OCI-LY7 (cell line): ENCODE measurements at regions not wholly inside any gene's neighbourhood (a gene's known extent, or its start where the extent isn't known, plus 50 kb on each side); places are given as distances from the start of the nearest gene placed in this dataset.

Experiments used
- BruUV-seq: library from RNA; stranded (reverse); fragments of 400-500 nt; replicated peaks from 2 replicates; lab custom pipeline; 2021; lab: Mats Ljungman, UMichigan
- CTCF ChIA-PET: fragments of 300-600 bp; sonication (Branson Sonifier 250); formaldehyde crosslinking; loops from one replicate; lab custom pipeline; 2022; ENCODE audit warnings: antibody characterized with exemption; ENCODE audit not compliant: unreplicated experiment; lab: Charles Lee
- POLR2A ChIA-PET: fragments of 300-600 bp; sonication (Branson Sonifier 250); formaldehyde crosslinking; loops from one replicate; lab custom pipeline; 2022; ENCODE audit warnings: antibody characterized with exemption; lab: Charles Lee
- DNase-seq: peaks from one replicate; pipeline ENCODE4 v3.0.0-alpha.2; 2015; ENCODE audit warnings: low spot score
- H2AFZ ChIP-seq: fragments of 200-600 bp; sonication (generic), shearing (Covaris generic); 2 replicates; pipeline ENCODE4 v1.6.1; 2014; ENCODE audit warnings: mild to moderate bottlenecking, antibody characterized with exemption, low read length, moderate library complexity
- H3K27ac ChIP-seq: fragments of 200-600 bp; sonication (generic); 2 replicates; pipeline ENCODE4 v1.5.1; 2014; ENCODE audit warnings: mixed run types, low read depth, mild to moderate bottlenecking, moderate library complexity, low read length, inconsistent platforms; ENCODE audit not compliant: poor library complexity, severe bottlenecking
- H3K36me3 ChIP-seq: fragments of 200-600 bp; sonication (generic); 2 replicates; pipeline ENCODE4 v1.6.1; 2014; ENCODE audit warnings: mild to moderate bottlenecking, antibody characterized with exemption, low read length, moderate library complexity, mixed read lengths; ENCODE audit not compliant: insufficient read depth
- H3K4me1 ChIP-seq: fragments of 200-600 bp; sonication (generic); 2 replicates; pipeline ENCODE4 v1.5.1; 2014; ENCODE audit warnings: mild to moderate bottlenecking, low read length; ENCODE audit not compliant: insufficient read depth, poor library complexity, severe bottlenecking
- H3K4me2 ChIP-seq: fragments of 200-600 bp; sonication (generic); 2 replicates; pipeline ENCODE4 v1.6.1; 2014; ENCODE audit warnings: mild to moderate bottlenecking, low read length
- H3K4me3 ChIP-seq: fragments of 200-600 bp; sonication (generic); 2 replicates; pipeline ENCODE4 v1.5.1; 2014; ENCODE audit warnings: mild to moderate bottlenecking, low read depth, low read length; ENCODE audit not compliant: poor library complexity, severe bottlenecking
- H3K79me2 ChIP-seq: fragments of 200-600 bp; sonication (generic); 2 replicates; pipeline ENCODE4 v1.6.1; 2016; ENCODE audit warnings: low read depth, mild to moderate bottlenecking, low read length, moderate library complexity, mixed read lengths; ENCODE audit not compliant: insufficient read depth
- H3K9me2 ChIP-seq: fragments of 200-600 bp; sonication (generic); 2 replicates; pipeline ENCODE4 v1.6.1; 2016; ENCODE audit warnings: mild to moderate bottlenecking, low read length, mixed read lengths; ENCODE audit not compliant: insufficient read depth
- H3K9me3 ChIP-seq: fragments of 200-600 bp; sonication (generic); 2 replicates; pipeline ENCODE4 v1.6.1; 2014; ENCODE audit warnings: mild to moderate bottlenecking, mixed run types, low read length, mixed read lengths
- H4K20me1 ChIP-seq: fragments of 200-600 bp; sonication (generic); 2 replicates; pipeline ENCODE4 v1.6.1; 2014; ENCODE audit warnings: mild to moderate bottlenecking, antibody characterized with exemption, low read length, moderate library complexity, mixed read lengths; ENCODE audit not compliant: insufficient read depth
- CTCF ChIP-seq: fragments of 200-600 bp; sonication (generic); conservative IDR thresholded peaks from 2 replicates; pipeline ENCODE4 v1.5.1; 2014; ENCODE audit warnings: mild to moderate bottlenecking, antibody characterized with exemption, low read length, moderate library complexity, mixed read lengths
- EZH2phosphoT487 ChIP-seq: fragments of 200-600 bp; sonication (generic); IDR thresholded peaks from 2 replicates; pipeline ENCODE4 v1.6.1; 2018; ENCODE audit warnings: low read depth, borderline replicate concordance, mild to moderate bottlenecking, mixed run types, antibody characterized with exemption, low read length, moderate library complexity, mixed read lengths
- intact Hi-C: fragments of 100-400 bp; cut with micrococcal nuclease; formaldehyde crosslinking; loops from one replicate; pipeline ENCODE4 v1.10.0; 2022; ENCODE audit not compliant: unreplicated experiment

GRCh38 chr15:81516461-81516860, 142.4 kb upstream of the TMC3 start:
- no TSS peak for BruUV-seq
- H3K4me3 ChIP-seq, result no peak overlapping the region
- no peaks in the 10 kb centered on the region for H4K20me1 ChIP-seq
- H3K79me2 ChIP-seq, result no peaks in the 10 kb centered on the region
- no peaks in the 10 kb centered on the region for H3K9me3 ChIP-seq
- no peaks in the 10 kb centered on the region for H3K36me3 ChIP-seq
- H3K9me2 ChIP-seq, result no peaks in the 10 kb centered on the region
- DNase-seq, result no peak
- no peak overlapping the region for H2AFZ ChIP-seq
- no peaks in the 10 kb centered on the region for H3K4me1 ChIP-seq
- CTCF ChIA-PET, result no interaction called here
- H3K4me2 ChIP-seq, result no peak overlapping the region
- no peak overlapping the region for H3K27ac ChIP-seq
- intact Hi-C loops, result no loop called here
- TF ChIP-seq CTCF (no peak), EZH2phosphoT487 (no peak)
- POLR2A ChIA-PET, result interaction anchor here (0.6 kb wide), 1 partner anchor 230 kb away, joined by 3 read pairs; no protein-coding TSS in a partner anchor

- no peaks in the 10 kb centered on the region for H4K20me1 ChIP-seq
- no peaks in the 10 kb centered on the region for H3K36me3 ChIP-seq
- no peaks in the 10 kb centered on the region for H3K4me1 ChIP-seq
- TF ChIP-seq EZH2phosphoT487 (no peak), CTCF (no peak)
- no peaks in the 10 kb centered on the region for H3K9me3 ChIP-seq
- BruUV-seq, result no TSS peak
- no peak overlapping the region for H3K27ac ChIP-seq
- CTCF ChIA-PET, result no interaction called here
- no peaks in the 10 kb centered on the region for H3K9me2 ChIP-seq
- H3K4me3 ChIP-seq, result no peak overlapping the region
- intact Hi-C loops, result no loop called here
- DNase-seq, result no peak
- no peak overlapping the region for H3K4me2 ChIP-seq
- H2AFZ ChIP-seq, result no peak overlapping the region
- POLR2A ChIA-PET, result interaction anchor here (0.5 to 0.7 kb wide), 2 partner anchors 819 to 1421 kb away, joined by 3 read pairs; no protein-coding TSS in a partner anchor
- no peaks in the 10 kb centered on the region for H3K79me2 ChIP-seq
Observed at GRCh38 chr15:81516012-81516411, 142.0 kb upstream of the TMC3 start.

- H3K4me2 ChIP-seq, result no peak overlapping the region
- H3K9me2 ChIP-seq, result no peaks in the 10 kb centered on the region
- no peak overlapping the region for H2AFZ ChIP-seq
- H3K27ac ChIP-seq, result no peak overlapping the region
- H3K36me3 ChIP-seq, result no peaks in the 10 kb centered on the region
- BruUV-seq, result no TSS peak
- no peaks in the 10 kb centered on the region for H4K20me1 ChIP-seq
- TF ChIP-seq EZH2phosphoT487, result no peak
- TF ChIP-seq CTCF, result no peak
- no peak overlapping the region for H3K4me3 ChIP-seq
- H3K9me3 ChIP-seq, result no peaks in the 10 kb centered on the region
- no peak for DNase-seq
- ChIA-PET CTCF (no interaction called here), POLR2A (no interaction called here)
- intact Hi-C loops, result no loop called here
- no peaks in the 10 kb centered on the region for H3K4me1 ChIP-seq
- H3K79me2 ChIP-seq, result no peaks in the 10 kb centered on the region
Observed at GRCh38 chr15:81514725-81515124, 140.7 kb upstream of the TMC3 start.
